Esophagus muscularis mucosa (tissue), 4 donors: ENCODE measurements at regions not wholly inside any gene's neighbourhood (a gene's known extent, or its start where the extent isn't known, plus 50 kb on each side); places are given as distances from the start of the nearest gene placed in this dataset.

Experiments
- DNase-seq: peaks from one replicate; pipeline ENCODE4 v3.0.0-alpha.2; 2017; ENCODE audit errors: extremely low spot score
- H3K27ac ChIP-seq, 4 donors: fragments of 200-600 bp; sonication (generic); replicated peaks in 1 of 4; 1 replicate in 3 of 4; 2 replicates in 1 of 4; pipeline ENCODE4 v1.5.1; 2016 to 2019; ENCODE audit warnings: mild to moderate bottlenecking in 1 of 4
- H3K27me3 ChIP-seq, 4 donors: fragments of 200-600 bp; sonication (generic); one replicate each; pipeline versions ENCODE4 v1.5.1 to v1.6.0; 2016 to 2019
- H3K36me3 ChIP-seq, 4 donors: fragments of 200-600 bp; sonication (generic); one replicate each; pipeline ENCODE4 v1.5.1; 2016 to 2019
- H3K4me1 ChIP-seq, 4 donors: fragments of 200-600 bp; sonication (generic); one replicate each; pipeline ENCODE4 v1.5.1; 2016 to 2019
- H3K4me3 ChIP-seq, 4 donors: fragments of 200-600 bp; sonication (generic); 1 replicate in 2 of 4; 2 replicates in 2 of 4; pipeline ENCODE4 v1.5.1; 2016 to 2019; ENCODE audit warnings: mild to moderate bottlenecking in 4 of 4, moderate library complexity in 1 of 4
- H3K9me3 ChIP-seq, 4 donors: fragments of 200-600 bp; sonication (generic); 1 replicate in 3 of 4; 2 replicates in 1 of 4; pipeline ENCODE4 v1.5.1; 2016 to 2019
- CTCF ChIP-seq, 3 experiments: fragments of 200-600 bp in 2 of 3; fragments of 450-650 bp in 1 of 3; sonication (generic) in 2 of 3; IDR thresholded peaks; one replicate each; pipeline ENCODE4 v1.5.1; 2017 to 2019; ENCODE audit warnings: antibody characterized with exemption in 3 of 3, mild to moderate bottlenecking in 2 of 3, moderate library complexity in 1 of 3
- EP300 ChIP-seq: sonication (generic); formaldehyde crosslinking; IDR thresholded peaks from one replicate; pipeline ENCODE4 v1.6.1; 2017; ENCODE audit warnings: antibody characterized with exemption
- POLR2A ChIP-seq: fragments of 450-650 bp; IDR thresholded peaks from one replicate; pipeline ENCODE4 v1.6.1; 2017; ENCODE audit warnings: antibody characterized with exemption, moderate library complexity, mild to moderate bottlenecking, low read depth
- POLR2AphosphoS5 ChIP-seq, 2 donors: sonication (generic); formaldehyde crosslinking; IDR thresholded peaks; one replicate each; pipeline ENCODE4 v1.6.1; 2017; ENCODE audit warnings: antibody characterized with exemption in 2 of 2
- WGBS: methylation state at CpG from one replicate; pipeline ENCODE4 v1.1.5; 2018; 5-methylcytosine and 5-hydroxymethylcytosine counted together
- intact Hi-C: fragments of 100-400 bp; cut with DNase I; formaldehyde crosslinking; loops from one replicate; pipeline ENCODE4 v1.15.1; 2023

GRCh38 chr19:16023146-16023915 is 53.0 kb upstream of the TPM4 start:
- no peak overlapping the region for H3K27ac ChIP-seq
- DNase-seq, result no peak
- intact Hi-C loops, result no loop called here
- WGBS, result 53% methylated on average over 3 of the region's 14 CpGs
- H3K9me3 ChIP-seq, result no peaks in the 10 kb centered on the region
- H3K27me3 ChIP-seq, result peaks cover 0 to 11% (median 0%) of the 10 kb centered on the region in 4 donors
- no peak overlapping the region for H3K4me3 ChIP-seq
- H3K36me3 ChIP-seq, result no peaks in the 10 kb centered on the region
- H3K4me1 ChIP-seq, result no peaks in the 10 kb centered on the region
- TF ChIP-seq POLR2A (no peak), POLR2AphosphoS5 (IDR thresholded peaks at IDR 0.05) (no peak), CTCF (IDR thresholded peaks at IDR 0.05) (no peak), EP300 (no peak)

GRCh38 chr19:16024266-16025107 is 51.8 kb upstream of the TPM4 start:
- no peaks in the 10 kb centered on the region for H3K9me3 ChIP-seq
- H3K4me3 ChIP-seq, result no peak overlapping the region
- 81% methylated on average over 13 of the region's 18 CpGs for WGBS
- TF ChIP-seq POLR2A (no peak), CTCF (IDR thresholded peaks at IDR 0.05) (no peak), POLR2AphosphoS5 (IDR thresholded peaks at IDR 0.05) (no peak), EP300 (no peak)
- H3K27ac ChIP-seq, result no peak overlapping the region
- peaks cover 0 to 11% (median 0%) of the 10 kb centered on the region in 4 donors for H3K27me3 ChIP-seq
- intact Hi-C loops, result no loop called here
- no peak for DNase-seq
- H3K36me3 ChIP-seq, result no peaks in the 10 kb centered on the region
- H3K4me1 ChIP-seq, result no peaks in the 10 kb centered on the region

GRCh38 chr19:16025108-16026101 is 50.9 kb upstream of the TPM4 start:
- intact Hi-C loops, result no loop called here
- H3K4me1 ChIP-seq, result no peaks in the 10 kb centered on the region
- no peak for DNase-seq

More at GRCh38 chr19:16025108-16026101, 50.9 kb upstream of the TPM4 start:
- TF ChIP-seq EP300 (no peak), POLR2A (no peak), POLR2AphosphoS5 (IDR thresholded peaks at IDR 0.05) (no peak), CTCF (IDR thresholded peaks at IDR 0.05) (peak in 1 of 3 experiments; percentile 31)
- H3K4me3 ChIP-seq, result no peak overlapping the region
- peaks cover 0 to 11% (median 0%) of the 10 kb centered on the region in 4 donors for H3K27me3 ChIP-seq
- H3K27ac ChIP-seq, result no peak overlapping the region
- H3K36me3 ChIP-seq, result no peaks in the 10 kb centered on the region
- 60% methylated on average over 10 of the region's 20 CpGs for WGBS
- no peaks in the 10 kb centered on the region for H3K9me3 ChIP-seq
